ENCODE measurements at regions not wholly inside any gene's neighbourhood (a gene's known extent, or its start where the extent isn't known, plus 50 kb on each side); places are given as distances from the start of the nearest gene placed in this dataset.

GRCh38 chr11:123316003-123316402 lies 114.1 kb upstream of the GRAMD1B start:
- H2AK5ac ChIP-seq (ENCODE audit: low read depth, low read length) = no peak overlapping the region
- no peaks in the 10 kb centered on the region for H3K79me1 ChIP-seq (ENCODE audit: low read depth, low read length)
- H3K14ac ChIP-seq (ENCODE audit: low read length) = no peak overlapping the region
- no peak overlapping the region for H2BK15ac ChIP-seq (ENCODE audit: low read length)
- H2BK12ac ChIP-seq (ENCODE audit: low read length) = no peak overlapping the region
- no peak overlapping the region for H2BK5ac ChIP-seq (ENCODE audit: low read length)
- H3K4ac ChIP-seq (ENCODE audit: low read length) = no peak overlapping the region
- no peaks in the 10 kb centered on the region for H3K27me3 ChIP-seq (ENCODE audit: control insufficient read depth in 3 of 3, insufficient read depth in 3 of 3, low read depth in 1 of 3, low read length in 3 of 3)
- no peak overlapping the region for H3K4me2 ChIP-seq (ENCODE audit: insufficient read depth, low read length, poor library complexity, severe bottlenecking)
- H2BK120ac ChIP-seq (ENCODE audit: low read depth, low read length) = no peak overlapping the region
- H3K27ac ChIP-seq (replicated peaks; ENCODE audit: low read length) = no peak overlapping the region
- H3K4me1 ChIP-seq (ENCODE audit: control insufficient read depth in 2 of 2, insufficient read depth in 1 of 2, low read depth in 1 of 2, low read length in 2 of 2) = peaks cover 0 to 10% of the 10 kb centered on the region in 2 donors
- H3K4me3 ChIP-seq (ENCODE audit: low read length in 2 of 2) = no peak overlapping the region
- no peaks in the 10 kb centered on the region for H3K36me3 ChIP-seq (replicated peaks in 1 of 2; ENCODE audit: control insufficient read depth in 2 of 2, insufficient read depth in 2 of 2, low read length in 2 of 2)
- no peak for DNase-seq (ENCODE audit: low spot score)
- no CpG with 5 or more reads among the region's 6 CpGs for WGBS, 2 donors (ENCODE audit: extremely low coverage in 2 of 2, insufficient read length in 2 of 2, insufficient replicate concordance in 1 of 2)
- H4K91ac ChIP-seq (ENCODE audit: low read depth, low read length, poor library complexity) = no peak overlapping the region
- no peak overlapping the region for H3K18ac ChIP-seq (ENCODE audit: low read length)
- H3K9me3 ChIP-seq (replicated peaks in 1 of 2; ENCODE audit: control insufficient read depth in 2 of 2, insufficient read depth in 1 of 2, low read depth in 1 of 2, low read length in 2 of 2) = no peaks in the 10 kb centered on the region
- H2AFZ ChIP-seq (ENCODE audit: low read length) = no peak overlapping the region
- H3K23ac ChIP-seq (ENCODE audit: low read depth, low read length, poor library complexity) = no peak overlapping the region
- H3K9ac ChIP-seq (ENCODE audit: low read depth, low read length, poor library complexity) = no peak overlapping the region
- no peak overlapping the region for H4K8ac ChIP-seq (ENCODE audit: low read depth, low read length)

GRCh38 chr11:123314972-123315371 lies 115.1 kb upstream of the GRAMD1B start:
- H3K14ac ChIP-seq (ENCODE audit: low read length) = no peak overlapping the region
- no peak overlapping the region for H2AFZ ChIP-seq (ENCODE audit: low read length)
- H3K36me3 ChIP-seq (replicated peaks in 1 of 2; ENCODE audit: control insufficient read depth in 2 of 2, insufficient read depth in 2 of 2, low read length in 2 of 2) = no peaks in the 10 kb centered on the region
- no peaks in the 10 kb centered on the region for H3K79me1 ChIP-seq (ENCODE audit: low read depth, low read length)
- no peak overlapping the region for H2BK12ac ChIP-seq (ENCODE audit: low read length)
- peaks cover 0 to 10% of the 10 kb centered on the region in 2 donors for H3K4me1 ChIP-seq (ENCODE audit: control insufficient read depth in 2 of 2, insufficient read depth in 1 of 2, low read depth in 1 of 2, low read length in 2 of 2)
- H3K9me3 ChIP-seq (replicated peaks in 1 of 2; ENCODE audit: control insufficient read depth in 2 of 2, insufficient read depth in 1 of 2, low read depth in 1 of 2, low read length in 2 of 2) = no peaks in the 10 kb centered on the region
- H2BK15ac ChIP-seq (ENCODE audit: low read length) = no peak overlapping the region
- no peak for DNase-seq (ENCODE audit: low spot score)
- H3K9ac ChIP-seq (ENCODE audit: low read depth, low read length, poor library complexity) = no peak overlapping the region
- no peak overlapping the region for H4K91ac ChIP-seq (ENCODE audit: low read depth, low read length, poor library complexity)
- H3K4me3 ChIP-seq (ENCODE audit: low read length in 2 of 2) = no peak overlapping the region
- H3K4me2 ChIP-seq (ENCODE audit: insufficient read depth, low read length, poor library complexity, severe bottlenecking) = no peak overlapping the region
- H2BK5ac ChIP-seq (ENCODE audit: low read length) = no peak overlapping the region
- no peak overlapping the region for H3K27ac ChIP-seq (replicated peaks; ENCODE audit: low read length)
- H3K27me3 ChIP-seq (ENCODE audit: control insufficient read depth in 3 of 3, insufficient read depth in 3 of 3, low read depth in 1 of 3, low read length in 3 of 3) = no peaks in the 10 kb centered on the region
- H3K23ac ChIP-seq (ENCODE audit: low read depth, low read length, poor library complexity) = no peak overlapping the region
- no peak overlapping the region for H2AK5ac ChIP-seq (ENCODE audit: low read depth, low read length)
- no peak overlapping the region for H3K18ac ChIP-seq (ENCODE audit: low read length)
- H3K4ac ChIP-seq (ENCODE audit: low read length) = no peak overlapping the region
- no peak overlapping the region for H2BK120ac ChIP-seq (ENCODE audit: low read depth, low read length)
- no peak overlapping the region for H4K8ac ChIP-seq (ENCODE audit: low read depth, low read length)
- no CpG with 5 or more reads among the region's 11 CpGs for WGBS, 2 donors (ENCODE audit: extremely low coverage in 2 of 2, insufficient read length in 2 of 2, insufficient replicate concordance in 1 of 2)

GRCh38 chr11:123313262-123313661 lies 116.8 kb upstream of the GRAMD1B start:
- Histone ChIP-seq H2BK120ac (ENCODE audit: low read depth, low read length) (no peak overlapping the region), H3K27ac (replicated peaks; ENCODE audit: low read length) (no peak overlapping the region), H3K36me3 (replicated peaks in 1 of 2; ENCODE audit: control insufficient read depth in 2 of 2, insufficient read depth in 2 of 2, low read length in 2 of 2) (no peaks in the 10 kb centered on the region), H3K14ac (ENCODE audit: low read length) (no peak overlapping the region), H2BK12ac (ENCODE audit: low read length) (no peak overlapping the region), H3K79me1 (ENCODE audit: low read depth, low read length) (no peaks in the 10 kb centered on the region), H2AFZ (ENCODE audit: low read length) (no peak overlapping the region), H3K4ac (ENCODE audit: low read length) (no peak overlapping the region), H3K4me1 (ENCODE audit: control insufficient read depth in 2 of 2, insufficient read depth in 1 of 2, low read depth in 1 of 2, low read length in 2 of 2) (peaks cover 0 to 14% of the 10 kb centered on the region in 2 donors), H3K27me3 (ENCODE audit: control insufficient read depth in 3 of 3, insufficient read depth in 3 of 3, low read depth in 1 of 3, low read length in 3 of 3) (no peaks in the 10 kb centered on the region), H4K91ac (ENCODE audit: low read depth, low read length, poor library complexity) (no peak overlapping the region), H3K9ac (ENCODE audit: low read depth, low read length, poor library complexity) (no peak overlapping the region), H2BK15ac (ENCODE audit: low read length) (no peak overlapping the region), H2AK5ac (ENCODE audit: low read depth, low read length) (no peak overlapping the region), H3K18ac (ENCODE audit: low read length) (no peak overlapping the region), H3K4me3 (ENCODE audit: low read length in 2 of 2) (no peak overlapping the region), H3K23ac (ENCODE audit: low read depth, low read length, poor library complexity) (no peak overlapping the region), H2BK5ac (ENCODE audit: low read length) (no peak overlapping the region), H4K8ac (ENCODE audit: low read depth, low read length) (no peak overlapping the region), H3K4me2 (ENCODE audit: insufficient read depth, low read length, poor library complexity, severe bottlenecking) (no peak overlapping the region), H3K9me3 (replicated peaks in 1 of 2; ENCODE audit: control insufficient read depth in 2 of 2, insufficient read depth in 1 of 2, low read depth in 1 of 2, low read length in 2 of 2) (no peaks in the 10 kb centered on the region)
- no CpG with 5 or more reads among the region's 5 CpGs for WGBS, 2 donors (ENCODE audit: extremely low coverage in 2 of 2, insufficient read length in 2 of 2, insufficient replicate concordance in 1 of 2)
- DNase-seq (ENCODE audit: low spot score) = no peak

- Histone ChIP-seq H3K18ac (ENCODE audit: low read length) (no peak overlapping the region), H3K4me3 (ENCODE audit: low read length in 2 of 2) (no peak overlapping the region), H3K4ac (ENCODE audit: low read length) (no peak overlapping the region), H4K91ac (ENCODE audit: low read depth, low read length, poor library complexity) (no peak overlapping the region), H3K79me1 (ENCODE audit: low read depth, low read length) (no peaks in the 10 kb centered on the region), H2BK5ac (ENCODE audit: low read length) (no peak overlapping the region), H2BK15ac (ENCODE audit: low read length) (no peak overlapping the region), H2BK12ac (ENCODE audit: low read length) (no peak overlapping the region), H2BK120ac (ENCODE audit: low read depth, low read length) (no peak overlapping the region), H2AFZ (ENCODE audit: low read length) (no peak overlapping the region), H3K14ac (ENCODE audit: low read length) (no peak overlapping the region), H3K27me3 (ENCODE audit: control insufficient read depth in 3 of 3, insufficient read depth in 3 of 3, low read depth in 1 of 3, low read length in 3 of 3) (peaks cover 0 to 31% (median 9%) of the 10 kb centered on the region in 3 experiments), H3K9ac (ENCODE audit: low read depth, low read length, poor library complexity) (no peak overlapping the region), H3K4me2 (ENCODE audit: insufficient read depth, low read length, poor library complexity, severe bottlenecking) (no peak overlapping the region), H4K8ac (ENCODE audit: low read depth, low read length) (no peak overlapping the region), H3K9me3 (replicated peaks in 1 of 2; ENCODE audit: control insufficient read depth in 2 of 2, insufficient read depth in 1 of 2, low read depth in 1 of 2, low read length in 2 of 2) (no peaks in the 10 kb centered on the region), H3K4me1 (ENCODE audit: control insufficient read depth in 2 of 2, insufficient read depth in 1 of 2, low read depth in 1 of 2, low read length in 2 of 2) (peaks cover 0 to 16% of the 10 kb centered on the region in 2 donors), H3K27ac (replicated peaks; ENCODE audit: low read length) (no peak overlapping the region), H3K23ac (ENCODE audit: low read depth, low read length, poor library complexity) (no peak overlapping the region), H2AK5ac (ENCODE audit: low read depth, low read length) (no peak overlapping the region), H3K36me3 (replicated peaks in 1 of 2; ENCODE audit: control insufficient read depth in 2 of 2, insufficient read depth in 2 of 2, low read length in 2 of 2) (no peaks in the 10 kb centered on the region)
- WGBS, 2 donors (ENCODE audit: extremely low coverage in 2 of 2, insufficient read length in 2 of 2, insufficient replicate concordance in 1 of 2) = no CpG with 5 or more reads among the region's 7 CpGs
- DNase-seq (ENCODE audit: low spot score) = no peak
Observed at GRCh38 chr11:123308077-123308476, 113.0 kb upstream of the CLMP start.

Data from neuronal stem cell (in vitro differentiated cells).